Liver (tissue), 8 donors: ENCODE measurements at regions not wholly inside any gene's neighbourhood (a gene's known extent, or its start where the extent isn't known, plus 50 kb on each side); places are given as distances from the start of the nearest gene placed in this dataset.

Experiments used
- DNase-seq: peaks from one replicate; pipeline ENCODE4 v3.0.0-alpha.2; 2017; ENCODE audit warnings: low spot score
- H3K27ac ChIP-seq, 2 donors: one replicate each; pipeline ENCODE4 v1.7.0; 2013; ENCODE audit warnings: inconsistent platforms in 2 of 2, low read length in 2 of 2, control low read depth in 1 of 2, low read depth in 1 of 2, mild to moderate bottlenecking in 1 of 2
- H3K27me3 ChIP-seq, 4 donors: one replicate each; pipeline versions ENCODE4 v1.6.1 to v1.7.0; 2013; ENCODE audit warnings: low read length in 3 of 4, inconsistent platforms in 1 of 4, mild to moderate bottlenecking in 1 of 4, moderate library complexity in 1 of 4; ENCODE audit not compliant: control insufficient read depth in 4 of 4, insufficient read depth in 4 of 4
- H3K36me3 ChIP-seq, 4 donors: one replicate each; pipeline versions ENCODE4 v1.6.1 to v1.7.0; 2013; ENCODE audit warnings: low read length in 3 of 4, mild to moderate bottlenecking in 3 of 4, low read depth in 1 of 4, moderate library complexity in 1 of 4; ENCODE audit not compliant: control insufficient read depth in 4 of 4, insufficient read depth in 3 of 4
- H3K4me1 ChIP-seq, 4 donors: one replicate each; pipeline versions ENCODE4 v1.6.1 to v1.7.0; 2013; ENCODE audit warnings: low read length in 3 of 4, mild to moderate bottlenecking in 3 of 4, moderate library complexity in 1 of 4; ENCODE audit not compliant: control insufficient read depth in 4 of 4, insufficient read depth in 4 of 4
- H3K4me3 ChIP-seq, 3 donors: one replicate each; pipeline versions ENCODE4 v1.6.1 to v1.7.0; 2013; ENCODE audit warnings: low read length in 3 of 3, control low read depth in 1 of 3, low read depth in 1 of 3, mild to moderate bottlenecking in 1 of 3
- H3K9ac ChIP-seq, 2 donors: one replicate each; pipeline ENCODE4 v1.7.0; 2013; ENCODE audit warnings: low read length in 2 of 2, mild to moderate bottlenecking in 2 of 2, moderate library complexity in 2 of 2, control low read depth in 1 of 2, low read depth in 1 of 2
- H3K9me3 ChIP-seq, 4 donors: one replicate each; pipeline versions ENCODE4 v1.6.1 to v1.7.0; 2013; ENCODE audit warnings: low read length in 3 of 4; ENCODE audit not compliant: control insufficient read depth in 4 of 4
- EGR1 ChIP-seq, 2 donors: IDR thresholded peaks; 2 replicates each; pipeline ENCODE4 v1.6.1; 2016 to 2018; ENCODE audit warnings: antibody characterized with exemption in 2 of 2, low read depth in 2 of 2
- FOXA1 ChIP-seq: IDR thresholded peaks from 2 replicates; pipeline ENCODE4 v1.6.1; 2016; ENCODE audit warnings: antibody characterized with exemption
- FOXA2 ChIP-seq: IDR thresholded peaks from 2 replicates; pipeline ENCODE4 v1.6.1; 2016; ENCODE audit warnings: antibody characterized with exemption
- GABPA ChIP-seq, 2 donors: IDR thresholded peaks in 1 of 2; conservative IDR thresholded peaks in 1 of 2; 2 replicates each; pipeline ENCODE4 v1.6.1; 2016; ENCODE audit warnings: antibody characterized with exemption in 2 of 2, mild to moderate bottlenecking in 1 of 2, moderate library complexity in 1 of 2
- HNF4A ChIP-seq, 2 donors: conservative IDR thresholded peaks; 2 replicates each; pipeline ENCODE4 v1.6.1; 2016; ENCODE audit warnings: antibody characterized with exemption in 2 of 2, mild to moderate bottlenecking in 2 of 2
- HNF4G ChIP-seq: IDR thresholded peaks from 2 replicates; pipeline ENCODE4 v1.6.1; 2016; ENCODE audit warnings: antibody characterized with exemption
- JUND ChIP-seq, 2 donors: IDR thresholded peaks; 2 replicates each; pipeline ENCODE4 v1.6.1; 2016; ENCODE audit warnings: antibody characterized with exemption in 2 of 2
- NR2F2 ChIP-seq: IDR thresholded peaks from 2 replicates; pipeline ENCODE4 v1.6.1; 2016; ENCODE audit warnings: antibody characterized with exemption
- RAD21 ChIP-seq, 2 donors: IDR thresholded peaks; 2 replicates each; pipeline ENCODE4 v1.6.1; 2016; ENCODE audit warnings: antibody characterized with exemption in 2 of 2, mild to moderate bottlenecking in 2 of 2
- RXRA ChIP-seq, 2 donors: IDR thresholded peaks; 2 replicates each; pipeline ENCODE4 v1.6.1; 2017 to 2018; ENCODE audit warnings: antibody characterized with exemption in 2 of 2, mild to moderate bottlenecking in 1 of 2
- SP1 ChIP-seq: IDR thresholded peaks from 2 replicates; pipeline ENCODE4 v1.6.1; 2018; ENCODE audit warnings: antibody characterized with exemption, mild to moderate bottlenecking
- TAF1 ChIP-seq: conservative IDR thresholded peaks from 2 replicates; pipeline ENCODE4 v1.6.1; 2016; ENCODE audit warnings: antibody characterized with exemption, mild to moderate bottlenecking
- YY1 ChIP-seq: IDR thresholded peaks from 2 replicates; pipeline ENCODE4 v1.6.1; 2016; ENCODE audit warnings: antibody characterized with exemption, mild to moderate bottlenecking
- WGBS: extraction: QIAGEN DNeasy Blood & Tissue Kit; methylation state at CpG from one replicate; pipeline ENCODE4 v1.1.7; 2013; 5-methylcytosine and 5-hydroxymethylcytosine counted together
- TF ChIP-seq, protein P1 (sequence below): IDR thresholded peaks from 2 replicates; pipeline ENCODE4 v1.6.1; 2016; ENCODE audit warnings: antibody characterized with exemption, mild to moderate bottlenecking
- TF ChIP-seq, protein P2 (sequence below): IDR thresholded peaks from 2 replicates; pipeline ENCODE4 v1.6.1; 2016; ENCODE audit warnings: antibody characterized with exemption
- TF ChIP-seq, protein P3 (sequence below): IDR thresholded peaks from 2 replicates; pipeline ENCODE4 v1.6.1; 2016; ENCODE audit warnings: antibody characterized with exemption
- TF ChIP-seq, protein P4 (sequence below): fragments of 150-350 bp; IDR thresholded peaks from 2 replicates; pipeline ENCODE4 v1.5.1; 2017; ENCODE audit warnings: improper control_type of control experiment, low read depth, low read length; ENCODE audit not compliant: missing input control
- TF ChIP-seq, protein P5 (sequence below): IDR thresholded peaks from 2 replicates; pipeline ENCODE4 v1.6.1; 2016; ENCODE audit warnings: antibody characterized with exemption
- donor health status: healthy.
- donor health status: healthy.
- donor health status: healthy.
- donor health status: healthy.
- donor health status: healthy.

DNA sequence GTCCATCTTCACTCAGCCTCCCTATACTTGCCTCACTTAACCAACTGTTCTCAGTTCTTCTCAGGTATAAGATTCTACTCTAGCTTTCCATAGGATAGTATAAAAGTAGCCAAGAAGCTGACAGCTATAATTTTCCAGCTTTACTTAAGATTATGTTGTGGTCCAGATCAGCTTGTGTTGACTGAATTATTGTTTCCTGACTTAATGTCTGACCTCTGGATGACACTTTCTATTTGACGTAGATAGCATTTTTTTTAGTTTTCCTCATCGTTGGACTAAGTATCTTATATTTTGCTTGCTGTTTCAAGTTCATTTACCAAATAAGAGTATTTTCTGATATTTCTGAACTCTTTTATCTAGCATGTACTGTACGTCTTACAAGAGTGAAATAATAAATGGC lies 1272.5 kb upstream of the CDH2 start:
- DNase-seq, result no peak
- H3K4me1 ChIP-seq, result no peaks in the 10 kb centered on the region
- H3K27me3 ChIP-seq, result no peaks in the 10 kb centered on the region
- no peaks in the 10 kb centered on the region for H3K9me3 ChIP-seq
- H3K9ac ChIP-seq, result no peak overlapping the region
- no peak overlapping the region for H3K4me3 ChIP-seq
- 66% methylated on average over 3 of the region's 3 CpGs for WGBS
- TF ChIP-seq, protein P1, sequence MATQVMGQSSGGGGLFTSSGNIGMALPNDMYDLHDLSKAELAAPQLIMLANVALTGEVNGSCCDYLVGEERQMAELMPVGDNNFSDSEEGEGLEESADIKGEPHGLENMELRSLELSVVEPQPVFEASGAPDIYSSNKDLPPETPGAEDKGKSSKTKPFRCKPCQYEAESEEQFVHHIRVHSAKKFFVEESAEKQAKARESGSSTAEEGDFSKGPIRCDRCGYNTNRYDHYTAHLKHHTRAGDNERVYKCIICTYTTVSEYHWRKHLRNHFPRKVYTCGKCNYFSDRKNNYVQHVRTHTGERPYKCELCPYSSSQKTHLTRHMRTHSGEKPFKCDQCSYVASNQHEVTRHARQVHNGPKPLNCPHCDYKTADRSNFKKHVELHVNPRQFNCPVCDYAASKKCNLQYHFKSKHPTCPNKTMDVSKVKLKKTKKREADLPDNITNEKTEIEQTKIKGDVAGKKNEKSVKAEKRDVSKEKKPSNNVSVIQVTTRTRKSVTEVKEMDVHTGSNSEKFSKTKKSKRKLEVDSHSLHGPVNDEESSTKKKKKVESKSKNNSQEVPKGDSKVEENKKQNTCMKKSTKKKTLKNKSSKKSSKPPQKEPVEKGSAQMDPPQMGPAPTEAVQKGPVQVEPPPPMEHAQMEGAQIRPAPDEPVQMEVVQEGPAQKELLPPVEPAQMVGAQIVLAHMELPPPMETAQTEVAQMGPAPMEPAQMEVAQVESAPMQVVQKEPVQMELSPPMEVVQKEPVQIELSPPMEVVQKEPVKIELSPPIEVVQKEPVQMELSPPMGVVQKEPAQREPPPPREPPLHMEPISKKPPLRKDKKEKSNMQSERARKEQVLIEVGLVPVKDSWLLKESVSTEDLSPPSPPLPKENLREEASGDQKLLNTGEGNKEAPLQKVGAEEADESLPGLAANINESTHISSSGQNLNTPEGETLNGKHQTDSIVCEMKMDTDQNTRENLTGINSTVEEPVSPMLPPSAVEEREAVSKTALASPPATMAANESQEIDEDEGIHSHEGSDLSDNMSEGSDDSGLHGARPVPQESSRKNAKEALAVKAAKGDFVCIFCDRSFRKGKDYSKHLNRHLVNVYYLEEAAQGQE, result no peak
- TF ChIP-seq HNF4A (conservative IDR thresholded peaks at IDR 0.05) (no peak), TAF1 (no peak), GABPA (IDR thresholded peaks at IDR 0.05 in 1 of 2, conservative IDR thresholded peaks at IDR 0.05 in 1 of 2) (no peak), EGR1 (IDR thresholded peaks at IDR 0.05; ENCODE audit: low read depth in 2 of 2) (no peak), JUND (IDR thresholded peaks at IDR 0.05) (no peak), RAD21 (IDR thresholded peaks at IDR 0.05) (no peak)
- TF ChIP-seq, protein P2, sequence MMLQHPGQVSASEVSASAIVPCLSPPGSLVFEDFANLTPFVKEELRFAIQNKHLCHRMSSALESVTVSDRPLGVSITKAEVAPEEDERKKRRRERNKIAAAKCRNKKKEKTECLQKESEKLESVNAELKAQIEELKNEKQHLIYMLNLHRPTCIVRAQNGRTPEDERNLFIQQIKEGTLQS, result no peak
- H3K27ac ChIP-seq, result no peak overlapping the region
- H3K36me3 ChIP-seq, result no peaks in the 10 kb centered on the region

DNA sequence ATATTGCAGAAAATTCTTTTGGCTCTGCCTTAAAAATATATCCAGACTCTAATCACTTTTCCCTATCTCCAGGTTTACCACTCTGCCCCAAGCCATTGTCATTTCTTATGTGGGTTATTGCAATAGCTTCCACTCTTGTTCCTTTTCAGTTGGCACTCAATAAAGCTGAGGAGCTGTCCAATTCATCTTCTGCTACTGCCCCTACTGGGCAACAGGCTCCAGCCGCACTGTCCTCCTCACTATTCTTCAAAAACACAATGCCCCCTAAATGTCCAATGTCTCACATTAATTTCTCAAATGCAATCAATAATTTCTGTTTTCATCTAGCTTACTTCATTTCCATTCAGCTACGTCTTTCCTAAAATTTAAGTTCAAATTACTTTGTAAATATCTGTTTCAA lies 1262.5 kb upstream of the CDH2 start:
- no peak overlapping the region for H3K4me3 ChIP-seq
- TF ChIP-seq, protein P3, sequence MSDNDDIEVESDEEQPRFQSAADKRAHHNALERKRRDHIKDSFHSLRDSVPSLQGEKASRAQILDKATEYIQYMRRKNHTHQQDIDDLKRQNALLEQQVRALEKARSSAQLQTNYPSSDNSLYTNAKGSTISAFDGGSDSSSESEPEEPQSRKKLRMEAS, result no peak
- TF ChIP-seq JUND (IDR thresholded peaks at IDR 0.05) (no peak), FOXA2 (no peak), SP1 (no peak), TAF1 (no peak), HNF4A (conservative IDR thresholded peaks at IDR 0.05) (no peak), EGR1 (IDR thresholded peaks at IDR 0.05; ENCODE audit: low read depth in 2 of 2) (no peak), NR2F2 (no peak), YY1 (no peak), FOXA1 (no peak), RAD21 (IDR thresholded peaks at IDR 0.05) (no peak), RXRA (IDR thresholded peaks at IDR 0.05) (no peak), HNF4G (no peak), GABPA (IDR thresholded peaks at IDR 0.05 in 1 of 2, conservative IDR thresholded peaks at IDR 0.05 in 1 of 2) (no peak)
- TF ChIP-seq, protein P1, result no peak
- TF ChIP-seq, protein P4, sequence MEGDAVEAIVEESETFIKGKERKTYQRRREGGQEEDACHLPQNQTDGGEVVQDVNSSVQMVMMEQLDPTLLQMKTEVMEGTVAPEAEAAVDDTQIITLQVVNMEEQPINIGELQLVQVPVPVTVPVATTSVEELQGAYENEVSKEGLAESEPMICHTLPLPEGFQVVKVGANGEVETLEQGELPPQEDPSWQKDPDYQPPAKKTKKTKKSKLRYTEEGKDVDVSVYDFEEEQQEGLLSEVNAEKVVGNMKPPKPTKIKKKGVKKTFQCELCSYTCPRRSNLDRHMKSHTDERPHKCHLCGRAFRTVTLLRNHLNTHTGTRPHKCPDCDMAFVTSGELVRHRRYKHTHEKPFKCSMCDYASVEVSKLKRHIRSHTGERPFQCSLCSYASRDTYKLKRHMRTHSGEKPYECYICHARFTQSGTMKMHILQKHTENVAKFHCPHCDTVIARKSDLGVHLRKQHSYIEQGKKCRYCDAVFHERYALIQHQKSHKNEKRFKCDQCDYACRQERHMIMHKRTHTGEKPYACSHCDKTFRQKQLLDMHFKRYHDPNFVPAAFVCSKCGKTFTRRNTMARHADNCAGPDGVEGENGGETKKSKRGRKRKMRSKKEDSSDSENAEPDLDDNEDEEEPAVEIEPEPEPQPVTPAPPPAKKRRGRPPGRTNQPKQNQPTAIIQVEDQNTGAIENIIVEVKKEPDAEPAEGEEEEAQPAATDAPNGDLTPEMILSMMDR, result no peak
- TF ChIP-seq, protein P2, result no peak
- TF ChIP-seq, protein P5, sequence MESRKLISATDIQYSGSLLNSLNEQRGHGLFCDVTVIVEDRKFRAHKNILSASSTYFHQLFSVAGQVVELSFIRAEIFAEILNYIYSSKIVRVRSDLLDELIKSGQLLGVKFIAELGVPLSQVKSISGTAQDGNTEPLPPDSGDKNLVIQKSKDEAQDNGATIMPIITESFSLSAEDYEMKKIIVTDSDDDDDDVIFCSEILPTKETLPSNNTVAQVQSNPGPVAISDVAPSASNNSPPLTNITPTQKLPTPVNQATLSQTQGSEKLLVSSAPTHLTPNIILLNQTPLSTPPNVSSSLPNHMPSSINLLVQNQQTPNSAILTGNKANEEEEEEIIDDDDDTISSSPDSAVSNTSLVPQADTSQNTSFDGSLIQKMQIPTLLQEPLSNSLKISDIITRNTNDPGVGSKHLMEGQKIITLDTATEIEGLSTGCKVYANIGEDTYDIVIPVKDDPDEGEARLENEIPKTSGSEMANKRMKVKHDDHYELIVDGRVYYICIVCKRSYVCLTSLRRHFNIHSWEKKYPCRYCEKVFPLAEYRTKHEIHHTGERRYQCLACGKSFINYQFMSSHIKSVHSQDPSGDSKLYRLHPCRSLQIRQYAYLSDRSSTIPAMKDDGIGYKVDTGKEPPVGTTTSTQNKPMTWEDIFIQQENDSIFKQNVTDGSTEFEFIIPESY, result no peak
- no peak for DNase-seq
- H3K36me3 ChIP-seq, result no peaks in the 10 kb centered on the region
- H3K27ac ChIP-seq, result no peak overlapping the region
- H3K9me3 ChIP-seq, result no peaks in the 10 kb centered on the region
- whole genome bisulfite sequencing, result 87% methylated on average over 2 of the region's 2 CpGs
- H3K9ac ChIP-seq, result no peak overlapping the region
- H3K27me3 ChIP-seq, result no peaks in the 10 kb centered on the region
- no peaks in the 10 kb centered on the region for H3K4me1 ChIP-seq
